ENCODE measurements at regions not wholly inside any gene's neighbourhood (a gene's known extent, or its start where the extent isn't known, plus 50 kb on each side); places are given as distances from the start of the nearest gene placed in this dataset.
"Not testable (repeated sequence)": the region's sequence is repeated elsewhere in the genome, so short reads cannot be mapped to it uniquely, and the experiment has no call there.

GRCh38 chr2:205865905-205866441 is 183.7 kb downstream of the NRP2 start:
- no peak for TF ChIP-seq CTCF (conservative IDR thresholded peaks at IDR 0.05; ENCODE audit: low read depth, low read length)
- Histone ChIP-seq H3K79me2 (ENCODE audit: insufficient read depth, low read depth) (no peaks in the 10 kb centered on the region), H3K27me3 (ENCODE audit: insufficient read depth, low read depth) (no peaks in the 10 kb centered on the region), H3K4me3 (IDR thresholded peaks at IDR 0.05; ENCODE audit: insufficient read depth, low read depth, low read length) (no peak overlapping the region), H3K36me3 (ENCODE audit: insufficient read depth) (no peaks in the 10 kb centered on the region), H3K4me1 (ENCODE audit: low read depth, poor library complexity, severe bottlenecking) (no peaks in the 10 kb centered on the region), H3K4me2 (no peak overlapping the region), H3K9ac (no peak overlapping the region), H4K20me1 (ENCODE audit: insufficient read depth) (no peaks in the 10 kb centered on the region), H3K27ac (no peak overlapping the region), H2AFZ (ENCODE audit: low read depth) (no peak overlapping the region)

- no peak overlapping the region for H3K27ac ChIP-seq
- no peak for TF ChIP-seq CTCF (conservative IDR thresholded peaks at IDR 0.05; ENCODE audit: low read depth, low read length)
- no peaks in the 10 kb centered on the region for H3K79me2 ChIP-seq (ENCODE audit: insufficient read depth, low read depth)
- H3K9ac ChIP-seq, result no peak overlapping the region
- no peaks in the 10 kb centered on the region for H3K36me3 ChIP-seq (ENCODE audit: insufficient read depth)
- H3K4me2 ChIP-seq, result no peak overlapping the region
- H3K4me1 ChIP-seq (ENCODE audit: low read depth, poor library complexity, severe bottlenecking), result no peaks in the 10 kb centered on the region
- H3K4me3 ChIP-seq (IDR thresholded peaks at IDR 0.05; ENCODE audit: insufficient read depth, low read depth, low read length), result no peak overlapping the region
- no peaks in the 10 kb centered on the region for H3K27me3 ChIP-seq (ENCODE audit: insufficient read depth, low read depth)
- H4K20me1 ChIP-seq (ENCODE audit: insufficient read depth), result no peaks in the 10 kb centered on the region
- H2AFZ ChIP-seq (ENCODE audit: low read depth), result no peak overlapping the region
These were observed 182.8 kb downstream of the NRP2 start for GRCh38 chr2:205865056-205865455.

- Histone ChIP-seq H3K4me1 (ENCODE audit: low read depth, poor library complexity, severe bottlenecking) (no peaks in the 10 kb centered on the region), H4K20me1 (ENCODE audit: insufficient read depth) (no peaks in the 10 kb centered on the region), H3K4me2 (no peak overlapping the region), H2AFZ (ENCODE audit: low read depth) (no peak overlapping the region), H3K27me3 (ENCODE audit: insufficient read depth, low read depth) (no peaks in the 10 kb centered on the region), H3K36me3 (ENCODE audit: insufficient read depth) (no peaks in the 10 kb centered on the region), H3K27ac (no peak overlapping the region), H3K9ac (no peak overlapping the region), H3K4me3 (IDR thresholded peaks at IDR 0.05; ENCODE audit: insufficient read depth, low read depth, low read length) (no peak overlapping the region), H3K79me2 (ENCODE audit: insufficient read depth, low read depth) (no peaks in the 10 kb centered on the region)
- no peak for TF ChIP-seq CTCF (conservative IDR thresholded peaks at IDR 0.05; ENCODE audit: low read depth, low read length)
These were observed 182.2 kb downstream of the NRP2 start for GRCh38 chr2:205864491-205864890.

- not testable (repeated sequence) for H3K4me2 ChIP-seq; H3K4me1 ChIP-seq (ENCODE audit: low read depth, poor library complexity, severe bottlenecking); H3K9ac ChIP-seq; H3K4me3 ChIP-seq (IDR thresholded peaks at IDR 0.05; ENCODE audit: insufficient read depth, low read depth, low read length); H3K27ac ChIP-seq; H3K27me3 ChIP-seq (ENCODE audit: insufficient read depth, low read depth); H3K36me3 ChIP-seq (ENCODE audit: insufficient read depth); H4K20me1 ChIP-seq (ENCODE audit: insufficient read depth); H2AFZ ChIP-seq (ENCODE audit: low read depth); H3K79me2 ChIP-seq (ENCODE audit: insufficient read depth, low read depth)
These were observed 180.5 kb downstream of the NRP2 start for GRCh38 chr2:205862761-205863160.

- no peak overlapping the region for H3K4me2 ChIP-seq
- H2AFZ ChIP-seq (ENCODE audit: low read depth), result no peak overlapping the region
- H3K79me2 ChIP-seq (ENCODE audit: insufficient read depth, low read depth), result no peaks in the 10 kb centered on the region
- no peaks in the 10 kb centered on the region for H3K36me3 ChIP-seq (ENCODE audit: insufficient read depth)
- H3K27ac ChIP-seq, result no peak overlapping the region
- H3K9ac ChIP-seq, result no peak overlapping the region
- H4K20me1 ChIP-seq (ENCODE audit: insufficient read depth), result no peaks in the 10 kb centered on the region
- TF ChIP-seq CTCF (conservative IDR thresholded peaks at IDR 0.05; ENCODE audit: low read depth, low read length), result no peak
- no peak overlapping the region for H3K4me3 ChIP-seq (IDR thresholded peaks at IDR 0.05; ENCODE audit: insufficient read depth, low read depth, low read length)
- no peaks in the 10 kb centered on the region for H3K27me3 ChIP-seq (ENCODE audit: insufficient read depth, low read depth)
- no peaks in the 10 kb centered on the region for H3K4me1 ChIP-seq (ENCODE audit: low read depth, poor library complexity, severe bottlenecking)
These were observed 178.6 kb downstream of the NRP2 start for GRCh38 chr2:205860885-205861284.

Data from KMS-11 (cell line).